T-cell (primary cell): ENCODE measurements at regions not wholly inside any gene's neighbourhood (a gene's known extent, or its start where the extent isn't known, plus 50 kb on each side); places are given as distances from the start of the nearest gene placed in this dataset.
"Not testable (repeated sequence)": the region's sequence is repeated elsewhere in the genome, so short reads cannot be mapped to it uniquely, and the experiment has no call there.

Source experiments
- ATAC-seq, 4 experiments: fragments of 200-7000 bp in 3 of 4; fragments of 150-1000 bp in 1 of 4; cut with Tn5 transposase; replicated peaks in 1 of 4; 1 replicate in 3 of 4; 2 replicates in 1 of 4; pipeline ENCODE4 v1.10.0; 2021; ENCODE audit warnings: moderate library complexity in 3 of 4, mild to moderate bottlenecking in 2 of 4, moderate number of reproducible peaks in 1 of 4
- CTCF ChIA-PET, 2 donors: fragments of 300-600 bp; sonication (Branson Sonifier 250); formaldehyde crosslinking; loops; one replicate each; lab custom pipeline; 2022; ENCODE audit warnings: antibody characterized with exemption in 2 of 2; lab: Charles Lee
- POLR2A ChIA-PET, 2 donors: fragments of 300-600 bp; sonication (Branson Sonifier 250); formaldehyde crosslinking; loops; one replicate each; lab custom pipeline; 2022; ENCODE audit warnings: antibody characterized with exemption in 2 of 2; lab: Charles Lee
- DNase-seq, 35 experiments: peaks; one replicate each; pipeline versions ENCODE4 v3.0.0 to v3.0.0-alpha.2; 2013 to 2023
- H3K27ac ChIP-seq: one replicate; pipeline ENCODE4 v1.5.1; 2013; ENCODE audit warnings: low read length
- H3K27me3 ChIP-seq, 2 experiments: replicated peaks in 1 of 2; 1 replicate in 1 of 2; 2 replicates in 1 of 2; pipeline versions ENCODE4 v1.6.1 to v1.7.0; 2013; ENCODE audit warnings: low read length in 1 of 2, mixed read lengths in 1 of 2; ENCODE audit not compliant: control insufficient read depth in 2 of 2, insufficient read depth in 2 of 2; ENCODE audit errors: extremely low read depth in 1 of 2
- H3K36me3 ChIP-seq, 2 donors: 1 replicate in 1 of 2; 2 replicates in 1 of 2; pipeline versions ENCODE4 v1.6.1 to v1.7.0; 2013; ENCODE audit warnings: low read length in 1 of 2; ENCODE audit not compliant: control insufficient read depth in 2 of 2, insufficient read depth in 1 of 2; ENCODE audit errors: extremely low read depth in 1 of 2
- H3K4me1 ChIP-seq, 2 experiments: 1 replicate in 1 of 2; 2 replicates in 1 of 2; pipeline versions ENCODE4 v1.6.1 to v1.7.0; 2013; ENCODE audit warnings: low read length in 2 of 2, mixed read lengths in 1 of 2; ENCODE audit not compliant: insufficient read depth in 2 of 2, control insufficient read depth in 1 of 2; ENCODE audit errors: extremely low read depth in 1 of 2
- H3K4me3 ChIP-seq, 2 donors: 1 replicate in 1 of 2; 2 replicates in 1 of 2; pipeline versions ENCODE4 v1.5.1 to v1.7.0; 2013; ENCODE audit warnings: mild to moderate bottlenecking in 2 of 2, low read length in 1 of 2, moderate library complexity in 1 of 2; ENCODE audit not compliant: control insufficient read depth in 1 of 2; ENCODE audit errors: extremely low read depth in 1 of 2
- H3K9me3 ChIP-seq: 2 replicates; pipeline ENCODE4 v1.7.0; 2013
- H3K27ac Mint-ChIP-seq, 2 donors: one replicate each; pipeline ENCODE4 v1.8.0; 2020 to 2021; ENCODE audit warnings: mild to moderate bottlenecking in 2 of 2, mixed read lengths in 2 of 2
- H3K27me3 Mint-ChIP-seq, 2 donors: one replicate each; pipeline ENCODE4 v1.8.0; 2021 to 2022; ENCODE audit warnings: mixed read lengths in 2 of 2
- H3K36me3 Mint-ChIP-seq: one replicate; pipeline ENCODE4 v1.8.0; 2021; ENCODE audit warnings: mixed read lengths
- H3K4me1 Mint-ChIP-seq, 3 donors: one replicate each; pipeline ENCODE4 v1.8.0; 2020 to 2022; ENCODE audit warnings: mixed read lengths in 3 of 3, mild to moderate bottlenecking in 1 of 3
- H3K4me3 Mint-ChIP-seq, 3 donors: one replicate each; pipeline ENCODE4 v1.8.0; 2020 to 2022; ENCODE audit warnings: mild to moderate bottlenecking in 3 of 3, mixed read lengths in 3 of 3, moderate library complexity in 3 of 3
- H3K9me3 Mint-ChIP-seq, 3 donors: one replicate each; pipeline ENCODE4 v1.8.0; 2020 to 2022; ENCODE audit warnings: mixed read lengths in 3 of 3
- WGBS: methylation state at CpG from one replicate; pipeline ENCODE4 v1.1.5; 2013; ENCODE audit warnings: missing lambda C conversion rate; ENCODE audit not compliant: insufficient coverage; 5-methylcytosine and 5-hydroxymethylcytosine counted together

DNA sequence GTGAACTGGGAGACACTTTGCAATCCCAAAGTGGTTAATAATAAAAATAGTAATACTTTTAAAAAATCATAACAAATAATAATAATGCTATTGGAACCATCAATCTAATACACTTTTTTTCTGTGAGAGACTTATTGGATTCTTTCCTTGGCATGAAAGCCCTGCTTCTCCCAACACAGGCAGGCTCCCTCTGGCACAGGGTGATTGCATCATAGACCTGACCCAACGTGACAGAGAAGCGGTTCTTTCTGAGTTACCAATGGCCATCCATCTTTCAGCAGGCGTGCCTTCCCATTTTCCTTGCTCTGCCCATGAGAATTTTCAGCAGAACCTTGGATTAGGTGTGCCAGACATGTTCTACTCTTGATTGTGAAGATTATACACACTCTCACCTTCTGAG is 242.6 kb upstream of the PLGLB2 start:
- POLR2A ChIA-PET, H3K36me3 ChIP-seq, H3K27ac Mint-ChIP-seq, H3K27me3 Mint-ChIP-seq, H3K27ac ChIP-seq, H3K9me3 ChIP-seq, DNase-seq, H3K27me3 ChIP-seq, H3K4me3 Mint-ChIP-seq, CTCF ChIA-PET, H3K36me3 Mint-ChIP-seq, H3K4me3 ChIP-seq, H3K9me3 Mint-ChIP-seq, ATAC-seq: not testable (repeated sequence)
- peaks cover 3 to 29% (median 4%) of the 10 kb centered on the region in 3 donors for H3K4me1 Mint-ChIP-seq
- WGBS = no CpG with 5 or more reads among the region's 3 CpGs
- H3K4me1 ChIP-seq = peaks cover 2 to 26% of the 10 kb centered on the region in 2 experiments

- H3K9me3 ChIP-seq, H3K9me3 Mint-ChIP-seq, H3K4me3 ChIP-seq, H3K27ac ChIP-seq, H3K27me3 ChIP-seq, H3K27me3 Mint-ChIP-seq, POLR2A ChIA-PET, ATAC-seq, CTCF ChIA-PET, H3K36me3 ChIP-seq, H3K4me3 Mint-ChIP-seq, H3K36me3 Mint-ChIP-seq, DNase-seq, H3K27ac Mint-ChIP-seq: not testable (repeated sequence)
- H3K4me1 Mint-ChIP-seq = peaks cover 0 to 28% (median 4%) of the 10 kb centered on the region in 3 donors
- peaks cover 5 to 20% of the 10 kb centered on the region in 2 experiments for H3K4me1 ChIP-seq
- no CpG with 5 or more reads among the region's 3 CpGs for WGBS
These were observed 242.0 kb upstream of the PLGLB2 start for GRCh38 chr2:87505909-87506308.

DNA sequence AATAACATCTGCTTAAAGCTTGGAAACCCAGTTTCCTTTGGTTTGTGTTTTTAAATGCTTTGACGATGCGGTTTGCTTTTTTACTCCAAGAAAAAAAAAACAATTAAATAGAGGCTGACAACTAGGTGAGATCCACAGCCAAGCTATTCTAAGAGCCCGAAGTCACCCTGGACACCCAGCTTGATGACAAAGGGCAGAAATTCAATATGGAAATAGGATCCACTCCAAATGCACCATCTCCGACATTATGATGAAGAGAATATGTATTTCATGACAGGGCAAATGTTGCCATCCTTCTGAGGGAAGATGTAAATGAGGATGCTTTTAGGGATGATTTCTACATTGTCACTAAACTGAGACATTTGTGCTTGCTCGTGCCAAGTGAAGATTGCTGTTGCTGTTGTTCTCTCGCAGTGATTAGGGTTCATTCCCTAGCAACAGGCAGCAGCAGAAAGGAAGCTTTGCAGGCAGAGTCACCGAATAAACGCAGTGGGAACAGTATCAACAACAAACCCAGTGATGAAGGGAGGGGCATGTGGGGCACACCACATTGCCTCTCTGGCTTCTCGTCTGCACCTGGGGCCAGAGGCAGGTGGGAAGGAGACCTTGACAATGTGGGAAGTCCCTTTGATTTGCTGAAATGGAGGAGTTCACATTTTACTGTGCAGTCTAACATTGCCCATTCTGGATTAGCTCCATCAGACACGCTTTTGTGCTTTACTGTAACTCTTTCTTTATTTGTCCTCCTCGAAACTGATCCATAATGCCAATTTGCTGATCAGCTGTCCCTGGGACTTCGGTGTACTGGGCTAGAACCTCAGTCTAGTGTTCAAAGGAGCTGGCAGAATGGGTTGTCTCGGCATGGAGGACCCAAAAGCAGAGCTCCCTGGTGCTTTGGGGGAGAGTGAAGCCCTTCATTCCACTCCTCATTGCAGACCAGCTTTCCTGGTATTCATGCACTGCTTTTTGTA is 240.2 kb upstream of the PLGLB2 start:
- no CpG with 5 or more reads among the region's 13 CpGs for WGBS
- Mint-ChIP-seq H3K4me1 (peaks cover 0 to 25% (median 4%) of the 10 kb centered on the region in 3 donors), H3K27ac (peak overlapping the region in 1 of 2 donors; percentile 94)
- Histone ChIP-seq H3K27ac (peak overlapping the region; percentile 84), H3K4me1 (peaks cover 5 to 17% of the 10 kb centered on the region in 2 experiments)
- H3K4me3 ChIP-seq, POLR2A ChIA-PET, H3K4me3 Mint-ChIP-seq, CTCF ChIA-PET, H3K9me3 ChIP-seq, H3K36me3 ChIP-seq, H3K36me3 Mint-ChIP-seq, H3K27me3 Mint-ChIP-seq, H3K27me3 ChIP-seq, H3K9me3 Mint-ChIP-seq: not testable (repeated sequence)
- peak; percentile 73 to 83 (median 78) for ATAC-seq
- peak in 21 of 35 experiments; percentile 10 to 69 (median 38) for DNase-seq

DNA sequence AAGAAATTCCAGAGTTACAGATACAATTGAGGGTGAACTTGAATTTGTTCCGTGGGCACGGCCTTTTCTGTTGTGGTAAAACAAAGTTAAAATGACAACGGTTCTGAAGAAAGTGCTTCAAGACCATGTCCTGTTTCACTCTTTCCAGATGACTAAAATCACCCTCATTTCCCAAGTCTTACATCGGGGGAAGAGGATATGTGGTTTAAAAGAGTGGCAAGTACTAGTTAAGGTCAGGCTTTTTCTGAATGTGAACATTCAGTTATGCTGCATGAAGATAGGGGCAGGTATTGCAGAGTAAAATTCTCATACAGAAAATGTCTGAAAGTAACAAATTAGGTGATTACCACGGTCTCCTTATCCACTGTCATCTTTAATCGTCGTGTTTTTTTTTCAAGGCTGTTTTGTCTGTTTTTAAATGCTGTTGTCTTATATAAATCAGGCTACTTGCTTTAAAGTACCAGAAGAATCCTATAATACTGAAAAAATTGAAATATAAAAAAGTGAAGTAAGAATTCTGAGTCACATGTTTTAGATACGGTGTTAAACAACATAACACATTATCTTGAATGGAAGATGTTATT is 236.6 kb upstream of the PLGLB2 start:
- POLR2A ChIA-PET, ATAC-seq, DNase-seq, H3K27me3 ChIP-seq, CTCF ChIA-PET, H3K4me3 Mint-ChIP-seq, H3K9me3 Mint-ChIP-seq, H3K4me3 ChIP-seq, H3K9me3 ChIP-seq, H3K36me3 Mint-ChIP-seq, H3K27me3 Mint-ChIP-seq, H3K36me3 ChIP-seq: not testable (repeated sequence)
- Histone ChIP-seq H3K27ac (peak overlapping the region; percentile 56), H3K4me1 (peaks cover 5 to 28% of the 10 kb centered on the region in 2 experiments)
- WGBS = no CpG with 5 or more reads among the region's 8 CpGs
- peaks cover 3 to 33% (median 10%) of the 10 kb centered on the region in 3 donors for H3K4me1 Mint-ChIP-seq
- peak overlapping the region in 1 of 2 donors; percentile 93 for H3K27ac Mint-ChIP-seq

DNA sequence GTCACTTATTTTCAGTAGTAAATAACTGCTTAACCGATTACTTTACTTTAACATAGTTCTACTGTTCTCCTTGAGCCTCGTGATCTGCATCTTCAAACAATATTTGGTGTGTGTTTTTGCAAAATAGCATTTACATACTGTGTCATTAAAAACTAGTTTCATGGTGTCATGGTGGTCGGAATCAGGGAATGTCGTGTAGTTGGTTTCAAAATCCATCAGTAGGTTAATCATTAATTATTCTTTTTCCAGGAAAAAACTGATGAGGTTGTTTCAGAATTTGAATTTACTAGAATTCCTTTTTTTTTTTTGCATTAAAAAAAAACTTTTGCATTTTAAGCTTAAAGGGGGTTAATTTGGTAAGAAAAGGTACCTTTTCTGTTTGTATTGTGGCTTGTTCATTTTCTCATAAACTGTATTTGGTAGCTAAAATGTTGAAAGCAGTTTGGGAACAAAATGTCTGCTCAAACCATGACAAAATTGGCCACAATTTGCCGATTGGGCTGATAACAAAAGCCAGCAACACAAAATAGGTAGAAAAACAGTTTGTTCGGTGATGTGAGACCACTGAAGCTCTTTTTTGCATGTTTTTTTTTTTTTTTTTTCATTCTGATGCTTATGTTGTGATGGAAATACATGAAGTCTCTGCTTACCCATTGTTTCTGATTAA is 234.9 kb upstream of the PLGLB2 start:
- H3K9me3 Mint-ChIP-seq, DNase-seq, H3K4me3 ChIP-seq, H3K27me3 Mint-ChIP-seq, H3K27me3 ChIP-seq, H3K36me3 ChIP-seq, H3K36me3 Mint-ChIP-seq, POLR2A ChIA-PET, H3K4me3 Mint-ChIP-seq, H3K9me3 ChIP-seq: not testable (repeated sequence)
- peak overlapping the region; percentile 29 for H3K27ac ChIP-seq
- peaks cover 3 to 41% (median 15%) of the 10 kb centered on the region in 3 donors for H3K4me1 Mint-ChIP-seq
- ATAC-seq = peak in 1 of 4 experiments; percentile 13
- WGBS = no CpG with 5 or more reads among the region's 6 CpGs
- peak overlapping the region in 1 of 2 donors; percentile 88 for H3K27ac Mint-ChIP-seq
- H3K4me1 ChIP-seq = peaks cover 3 to 34% of the 10 kb centered on the region in 2 experiments
- CTCF ChIA-PET = interaction anchor here in 1 of 2 donors (0.6 kb wide), 1 partner anchor 18 kb away, joined by 4 read pairs; no protein-coding TSS in a partner anchor

- H3K27me3 ChIP-seq, CTCF ChIA-PET, H3K9me3 ChIP-seq, H3K27me3 Mint-ChIP-seq, DNase-seq, H3K4me3 ChIP-seq, H3K4me3 Mint-ChIP-seq, H3K27ac Mint-ChIP-seq, H3K36me3 ChIP-seq, H3K36me3 Mint-ChIP-seq, ATAC-seq, H3K9me3 Mint-ChIP-seq, POLR2A ChIA-PET: not testable (repeated sequence)
- peaks cover 3 to 38% (median 19%) of the 10 kb centered on the region in 3 donors for H3K4me1 Mint-ChIP-seq
- peak overlapping the region; percentile 44 for H3K27ac ChIP-seq
- H3K4me1 ChIP-seq = peaks cover 3 to 36% of the 10 kb centered on the region in 2 experiments
- no CpG with 5 or more reads among the region's 5 CpGs for WGBS
These were observed 233.9 kb upstream of the PLGLB2 start for GRCh38 chr2:87514034-87514433.
